Tibial nerve (tissue), 4 donors: ENCODE measurements at regions not wholly inside any gene's neighbourhood (a gene's known extent, or its start where the extent isn't known, plus 50 kb on each side); places are given as distances from the start of the nearest gene placed in this dataset.
"Not testable (repeated sequence)": the region's sequence is repeated elsewhere in the genome, so short reads cannot be mapped to it uniquely, and the experiment has no call there.

Experiments
- DNase-seq, 2 donors: peaks; one replicate each; pipeline ENCODE4 v3.0.0-alpha.2; 2019; ENCODE audit warnings: low spot score in 2 of 2
- H3K27ac ChIP-seq, 4 donors: fragments of 200-600 bp; sonication (generic) in 3 of 4; one replicate each; pipeline ENCODE4 v1.5.1; 2017 to 2019; ENCODE audit warnings: mild to moderate bottlenecking in 1 of 4
- H3K27me3 ChIP-seq, 2 donors: fragments of 200-600 bp; sonication (generic) in 1 of 2; one replicate each; pipeline versions ENCODE4 v1.5.1 to v1.6.0; 2017 to 2019
- H3K36me3 ChIP-seq, 3 donors: fragments of 200-600 bp; sonication (generic); one replicate each; pipeline ENCODE4 v1.5.1; 2018 to 2019
- H3K4me1 ChIP-seq, 4 donors: fragments of 200-600 bp; sonication (generic) in 3 of 4; one replicate each; pipeline ENCODE4 v1.5.1; 2017 to 2019
- H3K4me3 ChIP-seq, 4 donors: fragments of 200-600 bp; sonication (generic) in 3 of 4; one replicate each; pipeline ENCODE4 v1.5.1; 2017 to 2019; ENCODE audit warnings: mild to moderate bottlenecking in 1 of 4, moderate library complexity in 1 of 4
- H3K9me3 ChIP-seq, 4 donors: fragments of 200-600 bp; sonication (generic) in 3 of 4; one replicate each; pipeline ENCODE4 v1.5.1; 2017 to 2019
- CTCF ChIP-seq, 5 experiments: fragments of 200-600 bp in 3 of 5; fragments of 450-650 bp in 2 of 5; sonication (generic) in 3 of 5; IDR thresholded peaks; one replicate each; pipeline ENCODE4 v1.5.1; 2016 to 2019; ENCODE audit warnings: antibody characterized with exemption in 5 of 5, mild to moderate bottlenecking in 3 of 5, moderate library complexity in 2 of 5
- EP300 ChIP-seq, 2 donors: sonication (generic); formaldehyde crosslinking; IDR thresholded peaks; one replicate each; pipeline ENCODE4 v1.6.1; 2017; ENCODE audit warnings: antibody characterized with exemption in 2 of 2, mild to moderate bottlenecking in 1 of 2
- POLR2A ChIP-seq, 2 donors: fragments of 450-650 bp; IDR thresholded peaks; one replicate each; pipeline ENCODE4 v1.6.1; 2017; ENCODE audit warnings: antibody characterized with exemption in 2 of 2, mild to moderate bottlenecking in 2 of 2, moderate library complexity in 2 of 2
- whole genome bisulfite sequencing, 2 donors: methylation state at CpG; one replicate each; pipeline ENCODE4 v1.1.5; 2018; 5-methylcytosine and 5-hydroxymethylcytosine counted together

- Histone ChIP-seq H3K27ac (no peak overlapping the region), H3K36me3 (no peaks in the 10 kb centered on the region), H3K9me3 (no peaks in the 10 kb centered on the region), H3K4me3 (no peak overlapping the region), H3K27me3 (no peaks in the 10 kb centered on the region), H3K4me1 (peaks cover 0 to 35% (median 0%) of the 10 kb centered on the region in 4 donors)
- no peak for DNase-seq
- TF ChIP-seq CTCF (IDR thresholded peaks at IDR 0.05) (no peak), POLR2A (IDR thresholded peaks at IDR 0.05) (no peak), EP300 (IDR thresholded peaks at IDR 0.05) (no peak)
- 90 to 93% methylated on average over 4 of the region's 4 CpGs for WGBS, 2 donors
Measured at GRCh38 chr22:42189761-42190160, 59.2 kb upstream of the CYP2D6 start.

DNA sequence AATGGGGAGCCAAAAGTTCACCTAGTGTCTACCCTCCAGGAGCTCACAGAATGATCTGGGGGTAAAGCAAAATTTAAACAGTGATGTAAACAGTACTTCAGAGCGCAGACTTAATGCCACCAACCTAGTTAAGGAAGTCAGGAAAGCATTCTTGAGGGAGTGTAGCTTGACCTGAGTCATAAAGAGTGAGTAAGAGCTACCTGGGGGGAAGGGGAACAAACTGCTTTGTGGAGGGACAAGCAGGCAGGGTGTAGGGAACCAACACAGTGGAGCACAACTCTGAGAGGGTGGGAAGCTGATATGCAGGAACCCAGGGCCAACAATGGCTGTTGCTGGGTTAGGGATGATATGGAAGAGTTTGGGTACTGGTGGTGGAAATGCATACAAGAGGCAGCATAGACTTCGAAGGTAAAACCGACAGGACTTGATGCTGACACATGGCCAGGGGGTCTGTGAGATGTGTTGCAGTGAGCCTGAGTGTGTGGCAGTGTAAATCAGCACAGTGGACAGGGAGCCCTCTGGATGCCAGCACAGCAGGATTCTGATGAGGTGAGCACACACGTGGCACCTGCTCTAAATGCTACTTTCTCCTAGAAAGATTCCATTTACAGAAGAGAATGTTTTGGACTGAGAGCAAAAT is 58.3 kb upstream of the CYP2D6 start:
- WGBS, 2 donors = 80 to 87% methylated on average over 4 of the region's 4 CpGs
- TF ChIP-seq CTCF (IDR thresholded peaks at IDR 0.05) (no peak), POLR2A (IDR thresholded peaks at IDR 0.05) (no peak), EP300 (IDR thresholded peaks at IDR 0.05) (no peak)
- Histone ChIP-seq H3K27me3 (no peaks in the 10 kb centered on the region), H3K4me1 (peaks cover 0 to 35% (median 0%) of the 10 kb centered on the region in 4 donors), H3K36me3 (no peaks in the 10 kb centered on the region), H3K4me3 (no peak overlapping the region), H3K9me3 (no peaks in the 10 kb centered on the region), H3K27ac (no peak overlapping the region)
- DNase-seq = no peak

GRCh38 chr22:42187646-42188045 is 57.0 kb upstream of the CYP2D6 start:
- TF ChIP-seq EP300 (IDR thresholded peaks at IDR 0.05) (no peak), CTCF (IDR thresholded peaks at IDR 0.05) (no peak), POLR2A (IDR thresholded peaks at IDR 0.05) (no peak)
- Histone ChIP-seq H3K36me3 (no peaks in the 10 kb centered on the region), H3K4me1 (peaks cover 0 to 27% (median 0%) of the 10 kb centered on the region in 4 donors), H3K27me3 (no peaks in the 10 kb centered on the region), H3K9me3 (no peaks in the 10 kb centered on the region), H3K4me3 (no peak overlapping the region), H3K27ac (no peak overlapping the region)
- DNase-seq = no peak
- WGBS, 2 donors = 67 to 80% methylated on average over 3 of the region's 3 CpGs

GRCh38 chr22:42185915-42186439 is 55.4 kb upstream of the CYP2D6 start:
- no peak for DNase-seq
- TF ChIP-seq POLR2A (IDR thresholded peaks at IDR 0.05) (no peak), CTCF (IDR thresholded peaks at IDR 0.05) (no peak), EP300 (IDR thresholded peaks at IDR 0.05) (no peak)
- 87 to 91% methylated on average over 2 of the region's 2 CpGs for WGBS, 2 donors
- no peak overlapping the region for H3K4me3 ChIP-seq
- H3K27me3 ChIP-seq = no peaks in the 10 kb centered on the region
- peaks cover 0 to 13% (median 0%) of the 10 kb centered on the region in 4 donors for H3K4me1 ChIP-seq
- no peak overlapping the region for H3K27ac ChIP-seq
- no peaks in the 10 kb centered on the region for H3K36me3 ChIP-seq
- no peaks in the 10 kb centered on the region for H3K9me3 ChIP-seq

DNA sequence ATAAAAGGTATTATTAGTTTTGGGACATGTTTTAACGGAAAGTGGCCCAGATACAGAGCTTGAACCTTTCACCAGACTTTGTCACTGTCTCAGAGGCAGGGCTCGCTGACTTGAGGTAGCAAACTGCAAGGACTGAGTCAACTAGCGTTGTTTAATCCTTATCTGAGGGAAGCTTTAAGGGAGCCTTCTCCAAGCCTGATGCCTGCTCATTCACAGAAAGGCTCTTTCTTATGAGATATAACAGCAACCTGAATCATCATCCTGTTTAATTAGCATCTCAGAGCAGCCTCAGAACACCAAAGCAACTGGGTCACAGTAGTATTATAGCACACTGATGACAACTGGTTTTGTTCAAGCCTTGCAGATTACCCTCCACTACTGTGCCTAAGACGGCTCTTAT is 54.2 kb upstream of the CYP2D6 start:
- Histone ChIP-seq H3K27ac (no peak overlapping the region), H3K27me3 (no peaks in the 10 kb centered on the region), H3K9me3 (no peaks in the 10 kb centered on the region), H3K36me3 (peaks cover 0 to under 1% (median 0%) of the 10 kb centered on the region in 3 donors), H3K4me1 (peaks cover 0 to 25% (median 3%) of the 10 kb centered on the region in 4 donors), H3K4me3 (no peak overlapping the region)
- TF ChIP-seq CTCF (IDR thresholded peaks at IDR 0.05) (no peak), POLR2A (IDR thresholded peaks at IDR 0.05) (no peak), EP300 (IDR thresholded peaks at IDR 0.05) (no peak)
- 86 to 90% methylated on average over 4 of the region's 4 CpGs for WGBS, 2 donors
- DNase-seq = no peak

DNA sequence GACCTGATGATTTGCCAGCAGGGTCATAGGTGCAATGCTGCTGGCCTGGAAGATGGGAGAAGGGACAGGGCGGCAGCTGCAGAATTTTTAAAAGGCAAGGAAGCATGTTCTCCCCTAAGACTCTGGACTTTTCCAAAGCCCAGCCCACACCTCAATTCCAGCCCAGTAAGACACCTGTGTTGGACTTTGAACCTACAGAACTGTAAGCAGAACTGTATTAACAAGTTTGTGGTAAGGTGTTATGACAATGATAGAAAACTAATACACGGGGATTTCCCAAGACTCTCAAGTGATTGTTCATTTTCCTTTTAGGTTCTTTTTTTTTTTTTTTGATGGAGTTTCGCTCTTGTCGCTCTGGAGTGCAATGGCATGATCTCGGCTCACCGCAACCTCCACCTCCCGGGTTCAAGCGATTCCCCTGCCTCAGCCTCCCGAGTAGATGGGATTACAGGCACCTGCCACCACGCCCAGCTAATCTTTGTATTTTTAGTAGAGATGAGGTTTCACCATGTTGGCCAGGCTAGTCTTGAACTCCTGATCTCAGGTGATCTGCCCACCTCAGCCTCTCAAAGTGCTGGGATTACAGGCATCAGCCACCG is 53.0 kb upstream of the CYP2D6 start:
- H3K4me3 ChIP-seq, H3K9me3 ChIP-seq, DNase-seq, H3K27me3 ChIP-seq, H3K27ac ChIP-seq, H3K36me3 ChIP-seq: not testable (repeated sequence)
- peaks cover 0 to 29% (median 3%) of the 10 kb centered on the region in 4 donors for H3K4me1 ChIP-seq
- WGBS, 2 donors = 92 to 97% methylated on average over 11 of the region's 11 CpGs
